ENCODE measurements at regions not wholly inside any gene's neighbourhood (a gene's known extent, or its start where the extent isn't known, plus 50 kb on each side); places are given as distances from the start of the nearest gene placed in this dataset.

DNA sequence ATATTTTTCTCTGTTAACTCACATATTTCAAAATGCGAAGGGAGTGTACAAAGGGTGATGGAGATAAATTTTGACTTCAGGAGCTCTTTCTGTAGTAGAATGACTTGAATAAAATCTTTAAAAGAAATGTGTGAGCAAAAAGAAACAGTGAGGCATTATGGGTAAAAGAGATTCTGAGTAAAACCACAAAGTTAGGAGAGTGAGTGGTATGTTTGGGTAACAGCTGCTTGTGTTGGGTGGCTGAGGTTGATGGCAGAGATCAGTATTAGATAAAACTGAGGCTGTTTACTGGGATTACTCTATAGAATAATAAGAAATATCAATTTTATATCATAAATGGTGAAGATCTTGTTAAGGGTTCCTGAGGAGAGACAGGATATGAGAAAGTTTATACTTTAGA lies 434.2 kb upstream of the AMOT start:
- TF ChIP-seq, protein P1, sequence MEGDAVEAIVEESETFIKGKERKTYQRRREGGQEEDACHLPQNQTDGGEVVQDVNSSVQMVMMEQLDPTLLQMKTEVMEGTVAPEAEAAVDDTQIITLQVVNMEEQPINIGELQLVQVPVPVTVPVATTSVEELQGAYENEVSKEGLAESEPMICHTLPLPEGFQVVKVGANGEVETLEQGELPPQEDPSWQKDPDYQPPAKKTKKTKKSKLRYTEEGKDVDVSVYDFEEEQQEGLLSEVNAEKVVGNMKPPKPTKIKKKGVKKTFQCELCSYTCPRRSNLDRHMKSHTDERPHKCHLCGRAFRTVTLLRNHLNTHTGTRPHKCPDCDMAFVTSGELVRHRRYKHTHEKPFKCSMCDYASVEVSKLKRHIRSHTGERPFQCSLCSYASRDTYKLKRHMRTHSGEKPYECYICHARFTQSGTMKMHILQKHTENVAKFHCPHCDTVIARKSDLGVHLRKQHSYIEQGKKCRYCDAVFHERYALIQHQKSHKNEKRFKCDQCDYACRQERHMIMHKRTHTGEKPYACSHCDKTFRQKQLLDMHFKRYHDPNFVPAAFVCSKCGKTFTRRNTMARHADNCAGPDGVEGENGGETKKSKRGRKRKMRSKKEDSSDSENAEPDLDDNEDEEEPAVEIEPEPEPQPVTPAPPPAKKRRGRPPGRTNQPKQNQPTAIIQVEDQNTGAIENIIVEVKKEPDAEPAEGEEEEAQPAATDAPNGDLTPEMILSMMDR (IDR thresholded peaks at IDR 0.05; ENCODE audit: poor library complexity, severe bottlenecking): no peak
- TF ChIP-seq EP300 (conservative IDR thresholded peaks at IDR 0.05; ENCODE audit: poor library complexity, severe bottlenecking): no peak
